GM21576 (cell line): ENCODE measurements at regions not wholly inside any gene's neighbourhood (a gene's known extent, or its start where the extent isn't known, plus 50 kb on each side); places are given as distances from the start of the nearest gene placed in this dataset.

Experiments
- ATAC-seq: cut with Tn5 transposase; IDR thresholded peaks from one replicate; pipeline ENCODE4 v1.9.1; 2021; ENCODE audit warnings: mild to moderate bottlenecking, moderate library complexity; ENCODE audit not compliant: unreplicated experiment

- no peak for ATAC-seq
These were observed 163.6 kb upstream of the HS3ST1 start for GRCh38 chr4:11592276-11592675.

- no peak for ATAC-seq
These were observed 161.4 kb upstream of the HS3ST1 start for GRCh38 chr4:11590132-11590531.

GRCh38 chr4:11589676-11590075 is 161.0 kb upstream of the HS3ST1 start:
- no peak for ATAC-seq

GRCh38 chr4:11587797-11588196 is 159.1 kb upstream of the HS3ST1 start:
- ATAC-seq: no peak

- no peak for ATAC-seq
These were observed 156.8 kb upstream of the HS3ST1 start for GRCh38 chr4:11585506-11585905.

- no peak for ATAC-seq
These were observed 139.8 kb upstream of the HS3ST1 start for GRCh38 chr4:11568511-11568910.

GRCh38 chr4:11566444-11567022 is 137.8 kb upstream of the HS3ST1 start:
- ATAC-seq: peak; percentile 45

GRCh38 chr4:11565899-11566298 is 137.2 kb upstream of the HS3ST1 start:
- ATAC-seq: no peak

GRCh38 chr4:11565213-11565612 is 136.5 kb upstream of the HS3ST1 start:
- no peak for ATAC-seq

GRCh38 chr4:11564021-11564420 is 135.3 kb upstream of the HS3ST1 start:
- no peak for ATAC-seq

GRCh38 chr4:11549525-11549924 is 120.8 kb upstream of the HS3ST1 start:
- ATAC-seq: no peak

GRCh38 chr4:11548597-11549082 is 119.9 kb upstream of the HS3ST1 start:
- ATAC-seq: peak; percentile 91

- no peak for ATAC-seq
These were observed 117.9 kb upstream of the HS3ST1 start for GRCh38 chr4:11546391-11547175.

- no peak for ATAC-seq
These were observed 117.0 kb upstream of the HS3ST1 start for GRCh38 chr4:11545651-11546050.

- no peak for ATAC-seq
These were observed 115.5 kb upstream of the HS3ST1 start for GRCh38 chr4:11544211-11544610.

GRCh38 chr4:11543706-11544105 is 115.0 kb upstream of the HS3ST1 start:
- ATAC-seq: no peak

- ATAC-seq: no peak
These were observed 114.3 kb upstream of the HS3ST1 start for GRCh38 chr4:11542952-11543351.

GRCh38 chr4:11537846-11538245 is 109.2 kb upstream of the HS3ST1 start:
- ATAC-seq: peak; percentile 88

GRCh38 chr4:11535333-11535732 is 106.6 kb upstream of the HS3ST1 start:
- no peak for ATAC-seq

- ATAC-seq: no peak
These were observed 106.1 kb upstream of the HS3ST1 start for GRCh38 chr4:11534623-11535302.

- no peak for ATAC-seq
These were observed 103.4 kb upstream of the HS3ST1 start for GRCh38 chr4:11532138-11532537.

- no peak for ATAC-seq
These were observed 101.0 kb upstream of the HS3ST1 start for GRCh38 chr4:11529625-11530201.
